Panc1 (cell line): ENCODE measurements at regions not wholly inside any gene's neighbourhood (a gene's known extent, or its start where the extent isn't known, plus 50 kb on each side); places are given as distances from the start of the nearest gene placed in this dataset.
A peak's percentile ranks its signal among the peaks of the same experiment; 100 is the strongest.

Source experiments
- ATAC-seq: fragments of 200-7000 bp; cut with Tn5 transposase; 2 replicates; pipeline ENCODE4 v1.9.1; 2020; ENCODE audit warnings: mild to moderate bottlenecking, moderate library complexity
- BruUV-seq: library from RNA; stranded (reverse); fragments of 400-500 nt; replicated peaks from 2 replicates; lab custom pipeline; 2021; lab: Mats Ljungman, UMichigan
- CTCF ChIA-PET: fragments of 300-600 bp; sonication (Branson Sonifier 250); formaldehyde crosslinking; loops from one replicate; lab custom pipeline; 2022; ENCODE audit warnings: antibody characterized with exemption; lab: Charles Lee
- POLR2A ChIA-PET: fragments of 300-600 bp; sonication (Branson Sonifier 250); formaldehyde crosslinking; loops from one replicate; lab custom pipeline; 2022; ENCODE audit warnings: antibody characterized with exemption; lab: Charles Lee
- DNase-seq: peaks from one replicate; pipeline ENCODE4 v3.0.0-alpha.2; 2010; ENCODE audit warnings: low read depth, low spot score
- H3K27ac ChIP-seq: 2 replicates; pipeline ENCODE4 v1.5.1; 2011; ENCODE audit warnings: mild to moderate bottlenecking, low read length, inconsistent platforms
- H3K27me3 ChIP-seq: fragments of 200-500 bp; sonication (Bioruptor generic); 2 replicates; pipeline ENCODE4 v1.6.0; 2014; ENCODE audit warnings: low read length, inconsistent platforms; ENCODE audit not compliant: control insufficient read depth, insufficient read depth
- H3K36me3 ChIP-seq: fragments of 200-500 bp; sonication (Bioruptor generic); 2 replicates; pipeline ENCODE4 v1.5.1; 2014; ENCODE audit warnings: inconsistent platforms, mild to moderate bottlenecking, low read length, moderate library complexity; ENCODE audit not compliant: control insufficient read depth, insufficient read depth
- H3K4me1 ChIP-seq: 2 replicates; pipeline ENCODE4 v1.5.1; 2011; ENCODE audit warnings: inconsistent platforms, mild to moderate bottlenecking, low read length, moderate library complexity; ENCODE audit not compliant: control insufficient read depth, insufficient read depth
- H3K4me3 ChIP-seq, 2 experiments: 2 replicates each; pipeline ENCODE4 v1.5.1; 2011 to 2012; ENCODE audit warnings: low read depth in 2 of 2, low read length in 2 of 2, mild to moderate bottlenecking in 2 of 2, inconsistent platforms in 1 of 2, moderate library complexity in 1 of 2
- H3K9me3 ChIP-seq: fragments of 200-500 bp; sonication (Bioruptor generic); 2 replicates; pipeline ENCODE4 v1.5.1; 2014; ENCODE audit warnings: low read depth, mild to moderate bottlenecking, inconsistent platforms, low read length, moderate library complexity; ENCODE audit not compliant: control insufficient read depth, insufficient read depth
- POLR2AphosphoS5 ChIP-seq: IDR thresholded peaks from 2 replicates; pipeline ENCODE4 v1.6.1; 2012; ENCODE audit warnings: mild to moderate bottlenecking, low read depth, low read length, moderate library complexity
- SIN3A ChIP-seq: IDR thresholded peaks from 2 replicates; pipeline ENCODE4 v1.6.1; 2012; ENCODE audit warnings: low read depth, mild to moderate bottlenecking, low read length, moderate library complexity, borderline replicate concordance; ENCODE audit not compliant: insufficient read depth
- TCF7L2 ChIP-seq: IDR thresholded peaks from 2 replicates; pipeline ENCODE4 v1.6.1; 2011; ENCODE audit warnings: mild to moderate bottlenecking, low read depth, low read length, inconsistent platforms
- in situ Hi-C: cut with HindIII; loops from 2 replicates; pipeline ENCODE4 v1.10.0; 2016; ENCODE audit warnings: low sequenced_read_pairs, low pct_unique_long_range_greater_than_20kb
- intact Hi-C: fragments of 100-400 bp; cut with micrococcal nuclease; formaldehyde crosslinking; loops from one replicate; pipeline ENCODE4 v1.10.0; 2022; ENCODE audit not compliant: unreplicated experiment
- TF ChIP-seq, protein P1 (sequence below): fragments of 450-650 bp; IDR thresholded peaks from 2 replicates; pipeline ENCODE4 v1.5.1; 2017; ENCODE audit warnings: mild to moderate bottlenecking
- TF ChIP-seq, protein P2 (sequence below), 2 experiments: IDR thresholded peaks; 2 replicates each; pipeline ENCODE4 v1.6.1; 2011 to 2012; ENCODE audit warnings: low read depth in 2 of 2, control low read depth in 1 of 2, low read length in 1 of 2, mild to moderate bottlenecking in 1 of 2, moderate library complexity in 1 of 2; ENCODE audit not compliant: insufficient read depth in 1 of 2

- Histone ChIP-seq H3K4me1 (0 out of 2 replicates have a peak, but pooled peaks cover 4% of the 10 kb centered on the region), H3K4me3 (no peak overlapping the region), H3K27me3 (no peaks in the 10 kb centered on the region), H3K9me3 (no peaks in the 10 kb centered on the region), H3K36me3 (no peaks in the 10 kb centered on the region), H3K27ac (no peak overlapping the region)
- DNase-seq (no peak), ATAC-seq (no peak)
- ChIA-PET CTCF (no interaction called here), POLR2A (no interaction called here)
- intact Hi-C loops (no loop called here), in situ Hi-C loops (no loop called here)
- TF ChIP-seq, protein P1, sequence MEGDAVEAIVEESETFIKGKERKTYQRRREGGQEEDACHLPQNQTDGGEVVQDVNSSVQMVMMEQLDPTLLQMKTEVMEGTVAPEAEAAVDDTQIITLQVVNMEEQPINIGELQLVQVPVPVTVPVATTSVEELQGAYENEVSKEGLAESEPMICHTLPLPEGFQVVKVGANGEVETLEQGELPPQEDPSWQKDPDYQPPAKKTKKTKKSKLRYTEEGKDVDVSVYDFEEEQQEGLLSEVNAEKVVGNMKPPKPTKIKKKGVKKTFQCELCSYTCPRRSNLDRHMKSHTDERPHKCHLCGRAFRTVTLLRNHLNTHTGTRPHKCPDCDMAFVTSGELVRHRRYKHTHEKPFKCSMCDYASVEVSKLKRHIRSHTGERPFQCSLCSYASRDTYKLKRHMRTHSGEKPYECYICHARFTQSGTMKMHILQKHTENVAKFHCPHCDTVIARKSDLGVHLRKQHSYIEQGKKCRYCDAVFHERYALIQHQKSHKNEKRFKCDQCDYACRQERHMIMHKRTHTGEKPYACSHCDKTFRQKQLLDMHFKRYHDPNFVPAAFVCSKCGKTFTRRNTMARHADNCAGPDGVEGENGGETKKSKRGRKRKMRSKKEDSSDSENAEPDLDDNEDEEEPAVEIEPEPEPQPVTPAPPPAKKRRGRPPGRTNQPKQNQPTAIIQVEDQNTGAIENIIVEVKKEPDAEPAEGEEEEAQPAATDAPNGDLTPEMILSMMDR, result 0 out of 2 replicates have a peak, but pooled peaks have one; percentile 10
- TF ChIP-seq, protein P2, sequence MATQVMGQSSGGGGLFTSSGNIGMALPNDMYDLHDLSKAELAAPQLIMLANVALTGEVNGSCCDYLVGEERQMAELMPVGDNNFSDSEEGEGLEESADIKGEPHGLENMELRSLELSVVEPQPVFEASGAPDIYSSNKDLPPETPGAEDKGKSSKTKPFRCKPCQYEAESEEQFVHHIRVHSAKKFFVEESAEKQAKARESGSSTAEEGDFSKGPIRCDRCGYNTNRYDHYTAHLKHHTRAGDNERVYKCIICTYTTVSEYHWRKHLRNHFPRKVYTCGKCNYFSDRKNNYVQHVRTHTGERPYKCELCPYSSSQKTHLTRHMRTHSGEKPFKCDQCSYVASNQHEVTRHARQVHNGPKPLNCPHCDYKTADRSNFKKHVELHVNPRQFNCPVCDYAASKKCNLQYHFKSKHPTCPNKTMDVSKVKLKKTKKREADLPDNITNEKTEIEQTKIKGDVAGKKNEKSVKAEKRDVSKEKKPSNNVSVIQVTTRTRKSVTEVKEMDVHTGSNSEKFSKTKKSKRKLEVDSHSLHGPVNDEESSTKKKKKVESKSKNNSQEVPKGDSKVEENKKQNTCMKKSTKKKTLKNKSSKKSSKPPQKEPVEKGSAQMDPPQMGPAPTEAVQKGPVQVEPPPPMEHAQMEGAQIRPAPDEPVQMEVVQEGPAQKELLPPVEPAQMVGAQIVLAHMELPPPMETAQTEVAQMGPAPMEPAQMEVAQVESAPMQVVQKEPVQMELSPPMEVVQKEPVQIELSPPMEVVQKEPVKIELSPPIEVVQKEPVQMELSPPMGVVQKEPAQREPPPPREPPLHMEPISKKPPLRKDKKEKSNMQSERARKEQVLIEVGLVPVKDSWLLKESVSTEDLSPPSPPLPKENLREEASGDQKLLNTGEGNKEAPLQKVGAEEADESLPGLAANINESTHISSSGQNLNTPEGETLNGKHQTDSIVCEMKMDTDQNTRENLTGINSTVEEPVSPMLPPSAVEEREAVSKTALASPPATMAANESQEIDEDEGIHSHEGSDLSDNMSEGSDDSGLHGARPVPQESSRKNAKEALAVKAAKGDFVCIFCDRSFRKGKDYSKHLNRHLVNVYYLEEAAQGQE (IDR thresholded peaks at IDR 0.05; ENCODE audit: insufficient read depth in 1 of 2, low read depth in 2 of 2, low read length in 1 of 2), result peak in 1 of 2 experiments; percentile 44; a peak in 1 of 4 replicates
- TF ChIP-seq SIN3A, result no peak
- no TSS peak for BruUV-seq
Measured at GRCh38 chr3:160133757-160134156, 91.5 kb upstream of the C3orf80 start.

GRCh38 chr3:160134454-160134853 is 90.8 kb upstream of the C3orf80 start:
- intact Hi-C loops (no loop called here), in situ Hi-C loops (no loop called here)
- BruUV-seq, result no TSS peak
- CTCF ChIA-PET, result no interaction called here
- no peak for TF ChIP-seq TCF7L2
- no peak for TF ChIP-seq POLR2AphosphoS5
- TF ChIP-seq SIN3A, result no peak
- TF ChIP-seq, protein P1, result no peak
- TF ChIP-seq, protein P2 (IDR thresholded peaks at IDR 0.05; ENCODE audit: insufficient read depth in 1 of 2, low read depth in 2 of 2, low read length in 1 of 2), result no peak
- no peak for DNase-seq
- no peak overlapping the region for H3K4me3 ChIP-seq
- no peaks in the 10 kb centered on the region for H3K9me3 ChIP-seq
- H3K4me1 ChIP-seq, result 0 out of 2 replicates have a peak, but pooled peaks cover 3% of the 10 kb centered on the region
- no peaks in the 10 kb centered on the region for H3K27me3 ChIP-seq
- H3K36me3 ChIP-seq, result no peaks in the 10 kb centered on the region
- H3K27ac ChIP-seq, result no peak overlapping the region
- POLR2A ChIA-PET, result no interaction called here
- no peak for ATAC-seq
